Natural killer cell treated with Interleukin-12 subunit alpha and Interleukin-12 subunit beta and Interleukin-15 and Interleukin-18, amount 100 ng/mL, for 72 hours (primary cell): ENCODE measurements at regions not wholly inside any gene's neighbourhood (a gene's known extent, or its start where the extent isn't known, plus 50 kb on each side); places are given as distances from the start of the nearest gene placed in this dataset.

ENCODE experiments used
- ATAC-seq, 2 donors: fragments of 150-1000 bp; cut with Tn5 transposase in 1 of 2; sonication (Bioruptor Pico), chemical (Tn5 transposase) in 1 of 2; 2 replicates each; pipeline ENCODE4 v1.10.0; 2021
- DNase-seq: peaks from one replicate; pipeline ENCODE4 v3.0.0; 2022; ENCODE audit warnings: low spot score
- H3K27ac Mint-ChIP-seq, 2 donors: 1 replicate in 1 of 2; 2 replicates in 1 of 2; pipeline ENCODE4 v1.8.0; 2022; ENCODE audit warnings: mixed read lengths in 2 of 2, mild to moderate bottlenecking in 1 of 2, moderate library complexity in 1 of 2
- H3K27me3 Mint-ChIP-seq, 2 donors: 1 replicate in 1 of 2; 2 replicates in 1 of 2; pipeline ENCODE4 v1.8.0; 2022; ENCODE audit warnings: mixed read lengths in 2 of 2
- H3K36me3 Mint-ChIP-seq: one replicate; pipeline ENCODE4 v1.8.0; 2022; ENCODE audit warnings: mixed read lengths
- H3K4me1 Mint-ChIP-seq, 2 donors: 1 replicate in 1 of 2; 2 replicates in 1 of 2; pipeline ENCODE4 v1.8.0; 2022; ENCODE audit warnings: low read depth in 2 of 2, mixed read lengths in 2 of 2, mild to moderate bottlenecking in 1 of 2
- H3K4me3 Mint-ChIP-seq: one replicate; pipeline ENCODE4 v1.8.0; 2022; ENCODE audit warnings: mixed read lengths
- H3K9me3 Mint-ChIP-seq: 2 replicates; pipeline ENCODE4 v1.8.0; 2022; ENCODE audit warnings: mixed read lengths

DNA sequence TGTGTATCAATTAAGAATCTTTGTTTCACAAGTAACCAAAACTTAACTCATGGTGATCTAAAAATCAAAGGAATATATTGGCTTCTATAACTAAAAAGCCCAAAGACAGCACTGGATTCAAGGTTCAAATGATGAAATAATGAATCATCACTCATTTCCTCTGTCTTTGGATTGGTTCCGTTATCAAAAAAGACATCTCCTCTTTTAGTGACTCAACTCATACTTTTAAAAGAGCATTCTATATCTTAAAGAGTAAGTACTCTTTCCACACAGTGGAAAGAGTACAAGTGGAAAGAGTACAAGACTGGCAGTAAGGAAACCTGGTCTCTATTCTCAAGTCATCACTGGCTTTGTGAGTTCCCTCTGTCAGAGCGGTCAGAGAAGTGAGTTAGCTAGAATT, 141.4 kb upstream of the NMUR2 start:
- Mint-ChIP-seq H3K4me1 (no peaks in the 10 kb centered on the region), H3K4me3 (no peak overlapping the region), H3K9me3 (no peaks in the 10 kb centered on the region), H3K27me3 (peaks cover 18 to 51% of the 10 kb centered on the region in 2 donors), H3K36me3 (no peaks in the 10 kb centered on the region), H3K27ac (no peak overlapping the region)
- DNase-seq, result no peak
- no peak for ATAC-seq

DNA sequence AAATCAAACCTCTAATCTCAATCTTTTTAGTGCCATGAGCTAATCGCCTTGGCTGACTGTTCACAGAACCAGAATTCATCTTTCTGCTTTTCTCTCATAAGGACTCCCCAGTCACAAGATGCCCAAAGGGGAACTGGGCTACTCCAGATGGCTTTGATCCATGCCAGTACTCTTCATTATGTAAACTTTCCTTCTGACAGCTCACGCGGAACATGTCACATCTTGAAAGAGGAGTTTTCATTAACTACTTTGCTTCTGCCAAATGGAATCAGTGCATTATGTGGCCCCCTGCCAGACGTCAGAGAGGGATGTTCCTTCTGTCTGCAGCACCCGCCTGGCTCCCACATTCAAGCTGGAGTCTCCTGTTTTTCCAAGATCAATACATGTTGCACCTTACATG, 142.1 kb upstream of the NMUR2 start:
- no peaks in the 10 kb centered on the region for H3K9me3 Mint-ChIP-seq
- H3K4me1 Mint-ChIP-seq, result no peaks in the 10 kb centered on the region
- H3K36me3 Mint-ChIP-seq, result no peaks in the 10 kb centered on the region
- H3K27ac Mint-ChIP-seq, result no peak overlapping the region
- ATAC-seq (no peak), DNase-seq (no peak)
- H3K4me3 Mint-ChIP-seq, result no peak overlapping the region
- H3K27me3 Mint-ChIP-seq, result peaks cover 19 to 47% of the 10 kb centered on the region in 2 donors

DNA sequence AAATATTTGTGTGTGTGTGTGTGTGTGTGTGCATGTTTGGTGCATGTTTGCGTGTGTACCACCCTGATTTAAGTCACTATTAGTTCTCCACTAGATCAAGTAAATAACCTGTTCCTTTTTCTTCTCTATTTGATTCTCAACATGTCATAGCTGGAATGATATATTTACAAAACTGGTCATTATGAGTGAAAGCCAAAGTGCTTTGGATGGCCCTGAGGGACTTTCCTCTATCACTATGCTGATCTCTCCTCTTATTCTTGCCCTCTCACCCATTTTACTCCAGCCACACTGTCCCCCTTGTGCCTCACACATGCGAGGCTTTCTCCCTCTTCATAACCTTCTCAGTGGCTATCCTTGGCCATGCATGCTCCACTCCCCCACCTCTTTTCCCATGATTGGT, 144.6 kb upstream of the NMUR2 start:
- H3K27ac Mint-ChIP-seq, result no peak overlapping the region
- ATAC-seq (no peak), DNase-seq (no peak)
- no peak overlapping the region for H3K4me3 Mint-ChIP-seq
- H3K36me3 Mint-ChIP-seq, result no peaks in the 10 kb centered on the region
- H3K27me3 Mint-ChIP-seq, result peaks cover 3 to 22% of the 10 kb centered on the region in 2 donors
- no peaks in the 10 kb centered on the region for H3K4me1 Mint-ChIP-seq
- no peaks in the 10 kb centered on the region for H3K9me3 Mint-ChIP-seq

DNA sequence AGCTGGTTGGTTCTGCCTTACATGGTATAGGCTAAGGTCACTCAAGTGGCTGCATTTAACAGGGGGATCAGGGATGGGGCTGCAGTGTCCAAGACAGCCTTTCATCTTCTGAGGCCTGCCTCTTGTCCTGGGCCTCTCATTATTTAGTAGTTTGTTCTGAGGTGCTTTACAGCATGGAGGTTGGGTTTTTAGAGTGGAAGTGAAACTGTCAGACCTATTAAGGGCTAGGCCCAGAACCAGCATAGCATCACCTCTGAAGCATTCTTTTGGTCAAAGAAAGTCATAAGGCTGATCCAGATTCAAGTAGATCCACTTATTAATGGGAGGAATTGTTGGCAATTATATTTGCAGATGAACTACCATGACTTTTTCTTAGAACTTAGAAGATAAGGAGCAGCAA, 146.0 kb upstream of the NMUR2 start:
- H3K4me3 Mint-ChIP-seq, result no peak overlapping the region
- no peaks in the 10 kb centered on the region for H3K36me3 Mint-ChIP-seq
- peaks cover 2 to 20% of the 10 kb centered on the region in 2 donors for H3K27me3 Mint-ChIP-seq
- H3K27ac Mint-ChIP-seq, result no peak overlapping the region
- no peak for DNase-seq
- no peak for ATAC-seq
- H3K9me3 Mint-ChIP-seq, result no peaks in the 10 kb centered on the region
- no peaks in the 10 kb centered on the region for H3K4me1 Mint-ChIP-seq

DNA sequence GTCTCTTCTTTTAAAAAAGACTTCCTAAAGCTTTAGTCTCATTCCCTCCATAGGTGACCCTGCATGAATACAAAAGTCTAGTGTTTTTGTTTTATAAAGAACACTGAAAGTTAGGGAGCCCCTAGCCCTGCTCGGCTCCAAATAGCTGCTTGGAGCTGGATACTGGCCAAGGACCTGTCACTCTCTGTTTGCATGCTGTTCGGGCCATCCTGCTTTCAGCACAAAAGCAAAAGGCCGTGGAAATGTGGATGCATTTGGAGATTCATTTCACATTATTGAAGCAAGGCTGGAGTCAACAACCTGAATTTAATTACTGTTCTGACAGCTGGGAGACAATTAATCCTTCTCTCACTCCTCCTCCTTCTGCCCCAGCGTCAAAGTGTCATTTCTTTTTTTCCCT, 151.7 kb upstream of the NMUR2 start:
- Mint-ChIP-seq H3K4me3 (no peak overlapping the region), H3K27ac (no peak overlapping the region), H3K27me3 (peaks cover 0 to 5% of the 10 kb centered on the region in 2 donors), H3K36me3 (no peaks in the 10 kb centered on the region), H3K4me1 (no peaks in the 10 kb centered on the region), H3K9me3 (no peaks in the 10 kb centered on the region)
- DNase-seq (no peak), ATAC-seq (no peak)

DNA sequence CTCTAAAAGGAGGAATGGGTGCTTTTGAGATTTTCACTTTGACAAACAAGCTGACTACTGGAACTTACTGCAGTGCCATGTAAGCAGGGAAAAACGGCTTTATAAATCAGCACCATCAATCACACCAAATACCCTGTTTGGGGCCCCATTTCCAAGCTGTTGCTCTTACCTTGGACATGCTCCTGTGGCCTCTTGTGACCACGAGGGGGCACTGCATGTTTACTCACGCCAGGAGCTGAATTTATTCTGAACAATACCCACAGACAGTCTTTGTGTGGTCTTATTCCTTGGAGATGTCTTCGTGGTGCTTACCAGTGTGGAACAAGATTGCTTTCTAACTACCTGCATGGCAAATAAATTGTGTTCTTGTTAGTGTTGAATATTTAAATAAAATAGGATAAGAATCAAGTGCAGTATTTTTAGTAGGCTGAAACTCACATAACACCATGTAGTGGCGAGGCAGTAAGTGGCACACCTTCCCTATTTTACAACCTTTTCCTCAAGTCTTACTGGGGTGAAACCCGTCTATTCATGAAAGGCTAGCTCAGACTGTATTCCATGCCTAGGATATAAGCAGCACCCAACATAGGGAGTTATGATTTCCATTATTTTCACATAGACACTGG, 155.5 kb upstream of the NMUR2 start:
- DNase-seq, result no peak
- Mint-ChIP-seq H3K4me3 (no peak overlapping the region), H3K36me3 (no peaks in the 10 kb centered on the region), H3K27me3 (peaks cover 5 to 7% of the 10 kb centered on the region in 2 donors), H3K9me3 (no peaks in the 10 kb centered on the region), H3K4me1 (no peaks in the 10 kb centered on the region), H3K27ac (no peak overlapping the region)
- ATAC-seq, result no peak

DNA sequence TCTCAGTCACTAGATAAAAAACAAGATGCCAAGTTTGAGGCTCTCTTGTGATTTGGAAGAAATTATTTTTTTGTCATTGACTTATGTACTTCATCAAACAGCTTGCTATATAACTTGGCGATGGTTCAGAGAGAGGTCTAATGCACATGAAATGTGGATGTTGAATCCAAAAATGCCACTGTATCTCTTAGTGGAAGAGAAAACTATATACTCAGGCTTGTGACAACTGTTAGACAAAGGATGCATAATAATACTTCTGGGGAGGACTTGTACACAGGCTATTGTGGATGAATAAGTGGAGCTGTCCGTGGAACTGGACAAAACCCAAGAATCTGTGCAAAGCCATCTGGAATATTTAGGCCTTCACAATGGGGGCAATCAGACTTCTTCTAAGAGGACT, 162.9 kb upstream of the NMUR2 start:
- Mint-ChIP-seq H3K27me3 (peaks cover 6 to 7% of the 10 kb centered on the region in 2 donors), H3K36me3 (no peaks in the 10 kb centered on the region), H3K9me3 (no peaks in the 10 kb centered on the region), H3K27ac (no peak overlapping the region), H3K4me3 (no peak overlapping the region), H3K4me1 (no peaks in the 10 kb centered on the region)
- DNase-seq (no peak), ATAC-seq (no peak)

DNA sequence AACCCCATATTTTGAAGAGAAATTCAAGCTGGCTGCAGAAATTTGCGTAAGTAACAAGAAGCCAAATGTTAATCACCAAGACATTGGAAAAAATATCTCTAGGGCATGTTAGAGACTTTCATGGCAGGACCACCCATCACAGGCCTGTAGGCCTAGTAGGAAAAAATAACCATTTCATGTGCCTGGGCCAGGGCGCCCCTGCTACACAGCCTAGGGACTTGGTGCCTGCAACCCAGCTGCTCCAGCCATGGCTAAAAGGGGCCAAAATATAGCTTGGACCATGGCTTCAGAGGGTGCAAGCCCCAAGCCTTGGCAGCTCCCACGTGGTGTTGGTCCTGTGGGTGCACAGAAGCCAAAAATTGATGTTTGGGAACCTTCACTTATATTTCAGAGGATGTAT, 167.7 kb upstream of the NMUR2 start:
- ATAC-seq, result no peak
- Mint-ChIP-seq H3K4me1 (no peaks in the 10 kb centered on the region), H3K27me3 (peaks cover 3 to 7% of the 10 kb centered on the region in 2 donors), H3K4me3 (no peak overlapping the region), H3K27ac (no peak overlapping the region), H3K9me3 (no peaks in the 10 kb centered on the region), H3K36me3 (no peaks in the 10 kb centered on the region)
- no peak for DNase-seq

DNA sequence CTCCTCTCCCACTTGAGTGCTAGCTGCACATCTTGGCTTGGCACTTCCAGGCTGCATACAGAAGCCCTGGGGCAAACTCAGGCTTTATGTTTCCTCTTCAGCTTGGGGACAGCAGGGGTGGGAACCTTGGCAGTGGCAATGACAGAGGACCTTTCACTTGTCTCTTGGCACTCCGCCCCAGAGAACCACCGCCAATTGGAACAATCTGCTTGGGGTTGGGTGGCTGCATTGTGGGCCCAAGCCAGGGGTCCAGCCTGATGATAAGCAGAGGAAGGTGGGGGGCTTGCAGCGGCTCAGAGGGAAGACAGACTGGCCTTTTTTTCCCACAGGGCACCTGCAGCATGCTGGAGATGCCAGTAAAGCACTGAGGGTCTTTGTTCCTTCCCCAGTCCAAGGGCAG, 179.0 kb upstream of the NMUR2 start:
- Mint-ChIP-seq H3K9me3 (peaks cover 19% of the 10 kb centered on the region), H3K27me3 (peaks cover 0 to 23% of the 10 kb centered on the region in 2 donors), H3K4me3 (no peak overlapping the region), H3K36me3 (peaks cover 21% of the 10 kb centered on the region), H3K4me1 (no peaks in the 10 kb centered on the region), H3K27ac (no peak overlapping the region)
- no peak for ATAC-seq
- no peak for DNase-seq

DNA sequence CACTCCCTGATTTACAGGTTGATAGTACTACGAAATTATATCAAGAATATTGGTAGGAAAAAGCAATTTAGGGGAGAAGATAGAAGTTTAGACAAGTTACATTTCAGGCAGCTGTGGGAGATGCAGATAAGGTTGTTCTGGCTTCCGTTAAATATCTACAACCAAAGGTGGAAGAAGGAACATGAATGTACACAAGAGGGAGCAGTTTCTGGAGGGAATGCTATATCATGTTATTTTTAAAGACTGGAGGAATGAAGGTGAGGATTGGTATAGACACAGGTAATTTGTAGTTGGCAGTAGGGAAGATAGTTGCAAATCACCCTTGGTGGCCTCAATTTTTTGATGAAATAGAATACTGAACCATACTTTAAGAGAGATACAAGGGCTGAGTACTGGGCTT, 187.3 kb upstream of the NMUR2 start:
- Mint-ChIP-seq H3K36me3 (no peaks in the 10 kb centered on the region), H3K4me1 (no peaks in the 10 kb centered on the region), H3K27ac (no peak overlapping the region), H3K27me3 (peaks cover 0 to 7% of the 10 kb centered on the region in 2 donors), H3K9me3 (peaks cover 12% of the 10 kb centered on the region), H3K4me3 (no peak overlapping the region)
- DNase-seq, result no peak
- ATAC-seq, result no peak

DNA sequence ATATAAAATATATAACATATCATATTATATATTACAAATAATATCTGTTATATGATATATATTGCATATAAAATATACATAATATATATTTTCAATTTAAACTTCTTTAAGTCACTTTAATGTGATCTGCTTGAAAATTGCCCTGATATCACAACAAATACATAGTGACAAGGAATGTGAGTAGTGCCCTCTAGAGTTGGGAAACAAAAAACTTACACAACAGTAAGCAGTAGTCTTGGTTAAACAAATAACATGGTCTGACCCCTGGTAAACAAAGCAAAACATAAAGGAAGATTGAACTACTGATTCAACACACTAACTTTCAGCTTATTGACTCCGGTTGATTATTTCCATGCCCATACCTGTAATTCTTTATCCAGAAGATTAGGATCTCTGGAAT, 188.3 kb upstream of the NMUR2 start:
- Mint-ChIP-seq H3K27ac (no peak overlapping the region), H3K27me3 (peaks cover 0 to 7% of the 10 kb centered on the region in 2 donors), H3K36me3 (no peaks in the 10 kb centered on the region), H3K9me3 (peaks cover 6% of the 10 kb centered on the region), H3K4me1 (no peaks in the 10 kb centered on the region), H3K4me3 (no peak overlapping the region)
- ATAC-seq (no peak), DNase-seq (no peak)

DNA sequence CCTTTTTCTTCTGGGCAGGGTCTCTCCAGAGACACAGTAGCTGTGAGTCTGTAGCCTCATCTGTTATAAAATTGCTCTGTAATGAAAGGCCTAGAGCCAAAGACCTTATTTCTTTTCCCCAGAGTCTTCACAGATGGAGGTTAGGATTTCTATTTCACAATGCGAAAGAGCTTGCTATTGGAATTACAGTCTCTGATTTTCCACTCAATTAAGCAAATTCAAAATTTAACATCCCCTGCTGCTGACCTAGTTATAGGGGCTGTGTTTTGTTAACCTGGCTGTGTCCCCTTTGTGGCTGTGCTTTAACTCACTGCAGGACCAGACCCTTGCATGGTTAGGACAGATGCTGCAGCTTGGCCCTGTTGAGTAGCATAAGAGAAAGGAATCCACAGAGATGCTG, 190.3 kb upstream of the NMUR2 start:
- Mint-ChIP-seq H3K4me1 (no peaks in the 10 kb centered on the region), H3K27ac (no peak overlapping the region), H3K9me3 (no peaks in the 10 kb centered on the region), H3K36me3 (no peaks in the 10 kb centered on the region), H3K27me3 (peaks cover 0 to 8% of the 10 kb centered on the region in 2 donors), H3K4me3 (no peak overlapping the region)
- no peak for DNase-seq
- ATAC-seq, result no peak

DNA sequence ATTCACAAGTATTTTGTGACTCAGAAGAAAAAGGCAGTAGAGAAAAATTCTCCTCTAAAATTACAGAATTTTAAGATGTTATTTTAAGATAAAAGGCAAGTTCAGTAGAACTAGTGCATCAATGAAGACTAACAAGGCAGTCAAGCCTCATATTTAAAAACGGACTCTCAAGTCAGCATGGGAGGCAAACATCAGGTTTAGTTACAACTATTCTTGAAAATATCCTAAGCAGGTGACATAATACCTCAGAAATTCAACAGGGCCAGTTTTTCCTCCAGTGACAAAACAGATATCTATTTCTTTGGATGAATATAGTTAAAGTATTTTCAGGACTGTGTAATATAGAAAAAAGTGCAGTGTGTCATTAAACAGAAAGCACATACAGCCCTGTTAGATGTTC, 194.0 kb upstream of the NMUR2 start:
- DNase-seq (no peak), ATAC-seq (no peak)
- Mint-ChIP-seq H3K9me3 (peaks cover 3% of the 10 kb centered on the region), H3K4me3 (no peak overlapping the region), H3K4me1 (no peaks in the 10 kb centered on the region), H3K27ac (no peak overlapping the region), H3K27me3 (peaks cover 0 to 8% of the 10 kb centered on the region in 2 donors), H3K36me3 (no peaks in the 10 kb centered on the region)

DNA sequence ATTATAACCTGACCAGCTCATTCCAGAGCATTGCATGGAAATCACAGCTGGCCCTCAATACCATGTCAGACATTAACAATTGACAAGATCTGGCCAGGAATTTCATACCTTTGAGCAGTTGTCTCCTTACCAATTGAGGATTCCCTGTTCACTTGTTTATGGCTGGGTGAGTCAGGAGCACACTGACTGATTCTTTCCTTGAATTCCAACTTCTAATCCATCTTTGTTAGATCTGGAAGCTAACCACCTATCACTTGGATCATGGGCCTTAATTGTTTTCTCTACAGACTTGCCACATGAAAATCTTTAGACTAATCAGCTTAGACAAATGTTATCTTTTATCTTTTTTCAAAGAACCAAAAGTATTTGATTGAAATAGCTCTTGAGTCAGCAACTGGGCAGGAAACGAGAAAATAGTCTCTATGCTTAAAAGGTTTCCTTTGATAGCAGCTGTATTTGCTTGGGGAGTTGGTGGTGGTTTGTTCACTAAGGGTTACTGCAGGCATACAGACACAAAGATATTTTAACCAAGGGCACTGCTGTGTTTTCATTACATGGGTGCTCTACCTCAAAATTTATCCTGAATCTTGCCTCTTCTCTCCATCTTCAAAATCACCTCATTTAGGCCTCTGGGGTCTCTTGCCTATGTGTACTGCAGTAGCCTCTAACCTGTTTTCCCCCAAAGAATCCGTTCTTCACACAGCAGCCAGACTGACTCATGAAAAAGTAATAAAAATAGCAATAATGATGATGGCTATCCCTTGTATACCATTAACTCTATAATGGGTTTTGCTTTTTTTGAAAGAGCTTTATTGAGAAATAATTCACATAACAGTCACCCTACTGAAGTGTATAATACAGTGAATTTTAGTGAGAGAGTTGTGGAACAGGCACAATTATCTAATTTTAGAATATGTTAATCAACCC, 197.0 kb upstream of the NMUR2 start:
- DNase-seq (no peak), ATAC-seq (no peak)
- Mint-ChIP-seq H3K4me3 (no peak overlapping the region), H3K27me3 (peaks cover 0 to 8% of the 10 kb centered on the region in 2 donors), H3K36me3 (no peaks in the 10 kb centered on the region), H3K27ac (no peak overlapping the region), H3K4me1 (no peaks in the 10 kb centered on the region), H3K9me3 (peaks cover 3% of the 10 kb centered on the region)
